NCI-H128 (cell line): ENCODE measurements at regions not wholly inside any gene's neighbourhood (a gene's known extent, or its start where the extent isn't known, plus 50 kb on each side); places are given as distances from the start of the nearest gene placed in this dataset.

Experiments
- DNase-seq: peaks from one replicate; lab custom pipeline; 2025; ENCODE audit not compliant: unreplicated experiment; lab: John Stamatoyannopoulos, UW

- no peak for DNase-seq
Measured at GRCh38 chr7:22565315-22565811, 65.4 kb upstream of the STEAP1B start.

GRCh38 chr7:22564511-22565045, 64.6 kb upstream of the STEAP1B start:
- no peak for DNase-seq

GRCh38 chr7:22563621-22564241, 63.7 kb upstream of the STEAP1B start:
- no peak for DNase-seq

- no peak for DNase-seq
Measured at GRCh38 chr7:22563032-22563501, 63.1 kb upstream of the STEAP1B start.

- DNase-seq = no peak
Measured at GRCh38 chr7:22561895-22562593, 62.1 kb upstream of the STEAP1B start.

- no peak for DNase-seq
Measured at GRCh38 chr7:22561321-22561811, 61.4 kb upstream of the STEAP1B start.

GRCh38 chr7:22559829-22560489, 60.0 kb upstream of the STEAP1B start:
- DNase-seq = peak; percentile 43

GRCh38 chr7:22557167-22557566, 57.2 kb upstream of the STEAP1B start:
- DNase-seq = no peak

GRCh38 chr7:22555476-22555875, 55.5 kb upstream of the STEAP1B start:
- DNase-seq = no peak

GRCh38 chr7:22554184-22554583, 54.2 kb upstream of the STEAP1B start:
- DNase-seq = no peak

GRCh38 chr7:22551768-22552513, 52.0 kb upstream of the STEAP1B start:
- DNase-seq = no peak

- DNase-seq = no peak
Measured at GRCh38 chr7:22550514-22551030, 50.6 kb upstream of the STEAP1B start.

- DNase-seq = peak; percentile 48
Measured at GRCh38 chr7:22549667-22550513, 49.9 kb upstream of the STEAP1B start.
